ENCODE measurements at regions not wholly inside any gene's neighbourhood (a gene's known extent, or its start where the extent isn't known, plus 50 kb on each side); places are given as distances from the start of the nearest gene placed in this dataset.

GRCh38 chr3:43155464-43156121 is 49.7 kb upstream of the POMGNT2 start:
- Histone ChIP-seq H3K27me3 (ENCODE audit: insufficient read depth, poor library complexity, severe bottlenecking) (peaks cover 5% of the 10 kb centered on the region), H3K27ac (replicated peaks) (no peak overlapping the region), H3K4me3 (replicated peaks; ENCODE audit: insufficient read depth, low read length) (no peak overlapping the region)
- TF ChIP-seq GABPA (IDR thresholded peaks at IDR 0.05; ENCODE audit: low read depth): no peak
- no peak for TF ChIP-seq POLR2AphosphoS5 (IDR thresholded peaks at IDR 0.05; ENCODE audit: low read depth)
- TF ChIP-seq REST (IDR thresholded peaks at IDR 0.05; ENCODE audit: insufficient replicate concordance, low read depth): no peak
- no peak for TF ChIP-seq CTCF (IDR thresholded peaks at IDR 0.05; ENCODE audit: insufficient read depth, low read length)
- no peak for TF ChIP-seq SPI1 (IDR thresholded peaks at IDR 0.05; ENCODE audit: borderline replicate concordance, low read depth)
- DNase-seq (ENCODE audit: low read depth in 1 of 2, low spot score in 1 of 2): no peak

Measured in HL-60 (cell line).